Stimulated activated naive CD8-positive, alpha-beta T cell treated with anti-CD3 and anti-CD28 coated beads, Interleukin-15, Interleukin-2, amounts not matched to agents 100 ng/mL and 50 ng/mL, for 24 hours (primary cell): ENCODE measurements at regions not wholly inside any gene's neighbourhood (a gene's known extent, or its start where the extent isn't known, plus 50 kb on each side); places are given as distances from the start of the nearest gene placed in this dataset.

Source experiments
- H3K27ac Mint-ChIP-seq: one replicate; pipeline ENCODE4 v1.8.0; 2021; ENCODE audit warnings: mild to moderate bottlenecking, mixed read lengths
- H3K27me3 Mint-ChIP-seq: one replicate; pipeline ENCODE4 v1.8.0; 2021; ENCODE audit warnings: mixed read lengths
- H3K36me3 Mint-ChIP-seq: one replicate; pipeline ENCODE4 v1.8.0; 2021; ENCODE audit warnings: low read depth, mixed read lengths
- H3K4me1 Mint-ChIP-seq: one replicate; pipeline ENCODE4 v1.8.0; 2021; ENCODE audit warnings: low read depth, mixed read lengths
- H3K4me3 Mint-ChIP-seq: one replicate; pipeline ENCODE4 v1.8.0; 2021; ENCODE audit warnings: mild to moderate bottlenecking, mixed read lengths
- H3K9me3 Mint-ChIP-seq: one replicate; pipeline ENCODE4 v1.8.0; 2021; ENCODE audit warnings: mixed read lengths

- H3K36me3 Mint-ChIP-seq: no peaks in the 10 kb centered on the region
- no peaks in the 10 kb centered on the region for H3K9me3 Mint-ChIP-seq
- peaks cover 7% of the 10 kb centered on the region for H3K27me3 Mint-ChIP-seq
- H3K4me1 Mint-ChIP-seq: no peaks in the 10 kb centered on the region
- no peak overlapping the region for H3K27ac Mint-ChIP-seq
- no peak overlapping the region for H3K4me3 Mint-ChIP-seq
These were observed 633.7 kb downstream of the BRD1 start for GRCh38 chr22:49193901-49194465.

- peaks cover 7% of the 10 kb centered on the region for H3K27me3 Mint-ChIP-seq
- no peaks in the 10 kb centered on the region for H3K9me3 Mint-ChIP-seq
- H3K4me1 Mint-ChIP-seq: no peaks in the 10 kb centered on the region
- no peak overlapping the region for H3K4me3 Mint-ChIP-seq
- no peak overlapping the region for H3K27ac Mint-ChIP-seq
- no peaks in the 10 kb centered on the region for H3K36me3 Mint-ChIP-seq
These were observed 634.3 kb downstream of the BRD1 start for GRCh38 chr22:49193348-49193747.

- H3K27me3 Mint-ChIP-seq: peaks cover 3% of the 10 kb centered on the region
These were observed 634.8 kb downstream of the BRD1 start for GRCh38 chr22:49192857-49193250.

GRCh38 chr22:49192180-49192856, 635.4 kb downstream of the BRD1 start:
- H3K4me3 Mint-ChIP-seq: no peak overlapping the region
- no peaks in the 10 kb centered on the region for H3K27me3 Mint-ChIP-seq
- no peaks in the 10 kb centered on the region for H3K9me3 Mint-ChIP-seq

More at GRCh38 chr22:49192857-49193250, 634.8 kb downstream of the BRD1 start:
- Mint-ChIP-seq H3K4me1 (no peaks in the 10 kb centered on the region), H3K4me3 (no peak overlapping the region), H3K27ac (no peak overlapping the region), H3K36me3 (no peaks in the 10 kb centered on the region), H3K9me3 (no peaks in the 10 kb centered on the region)

GRCh38 chr22:49191506-49191980, 636.1 kb downstream of the BRD1 start:
- Mint-ChIP-seq H3K9me3 (no peaks in the 10 kb centered on the region), H3K4me3 (no peak overlapping the region), H3K27ac (no peak overlapping the region), H3K27me3 (no peaks in the 10 kb centered on the region), H3K36me3 (no peaks in the 10 kb centered on the region), H3K4me1 (no peaks in the 10 kb centered on the region)

More at GRCh38 chr22:49192180-49192856, 635.4 kb downstream of the BRD1 start:
- Mint-ChIP-seq H3K4me1 (no peaks in the 10 kb centered on the region), H3K36me3 (no peaks in the 10 kb centered on the region), H3K27ac (no peak overlapping the region)

- H3K27me3 Mint-ChIP-seq: peaks cover 2% of the 10 kb centered on the region
- peaks cover 2% of the 10 kb centered on the region for H3K9me3 Mint-ChIP-seq
- H3K36me3 Mint-ChIP-seq: no peaks in the 10 kb centered on the region
- no peak overlapping the region for H3K4me3 Mint-ChIP-seq
- no peaks in the 10 kb centered on the region for H3K4me1 Mint-ChIP-seq
- H3K27ac Mint-ChIP-seq: no peak overlapping the region
These were observed 636.7 kb downstream of the BRD1 start for GRCh38 chr22:49190816-49191505.

- Mint-ChIP-seq H3K27me3 (peaks cover 3% of the 10 kb centered on the region), H3K36me3 (no peaks in the 10 kb centered on the region), H3K4me3 (no peak overlapping the region), H3K4me1 (no peaks in the 10 kb centered on the region), H3K9me3 (peaks cover 3% of the 10 kb centered on the region), H3K27ac (no peak overlapping the region)
These were observed 637.8 kb downstream of the BRD1 start for GRCh38 chr22:49189871-49190270.

GRCh38 chr22:49188591-49188990, 639.1 kb downstream of the BRD1 start:
- Mint-ChIP-seq H3K9me3 (peaks cover 3% of the 10 kb centered on the region), H3K27ac (no peak overlapping the region), H3K36me3 (no peaks in the 10 kb centered on the region), H3K27me3 (peaks cover 3% of the 10 kb centered on the region), H3K4me3 (no peak overlapping the region), H3K4me1 (no peaks in the 10 kb centered on the region)

- Mint-ChIP-seq H3K4me3 (no peak overlapping the region), H3K27me3 (peaks cover 3% of the 10 kb centered on the region), H3K36me3 (no peaks in the 10 kb centered on the region), H3K27ac (no peak overlapping the region), H3K4me1 (no peaks in the 10 kb centered on the region), H3K9me3 (peaks cover 3% of the 10 kb centered on the region)
These were observed 639.6 kb downstream of the BRD1 start for GRCh38 chr22:49188091-49188490.

- Mint-ChIP-seq H3K9me3 (peaks cover 3% of the 10 kb centered on the region), H3K27ac (no peak overlapping the region), H3K36me3 (no peaks in the 10 kb centered on the region), H3K4me1 (no peaks in the 10 kb centered on the region), H3K27me3 (peaks cover 3% of the 10 kb centered on the region), H3K4me3 (no peak overlapping the region)
These were observed 640.9 kb downstream of the BRD1 start for GRCh38 chr22:49186762-49187161.

- no peaks in the 10 kb centered on the region for H3K4me1 Mint-ChIP-seq
- no peaks in the 10 kb centered on the region for H3K36me3 Mint-ChIP-seq
- H3K9me3 Mint-ChIP-seq: peaks cover 3% of the 10 kb centered on the region
- no peak overlapping the region for H3K27ac Mint-ChIP-seq
- no peak overlapping the region for H3K4me3 Mint-ChIP-seq
- H3K27me3 Mint-ChIP-seq: peaks cover 3% of the 10 kb centered on the region
These were observed 641.4 kb downstream of the BRD1 start for GRCh38 chr22:49186293-49186692.

GRCh38 chr22:49185312-49185969, 642.2 kb downstream of the BRD1 start:
- H3K27ac Mint-ChIP-seq: no peak overlapping the region

GRCh38 chr22:49184736-49185135, 642.9 kb downstream of the BRD1 start:
- Mint-ChIP-seq H3K4me3 (no peak overlapping the region), H3K27ac (no peak overlapping the region), H3K27me3 (peaks cover 3% of the 10 kb centered on the region), H3K9me3 (peaks cover 3% of the 10 kb centered on the region), H3K4me1 (no peaks in the 10 kb centered on the region), H3K36me3 (no peaks in the 10 kb centered on the region)

More at GRCh38 chr22:49185312-49185969, 642.2 kb downstream of the BRD1 start:
- no peaks in the 10 kb centered on the region for H3K4me1 Mint-ChIP-seq
- peaks cover 3% of the 10 kb centered on the region for H3K9me3 Mint-ChIP-seq
- peaks cover 3% of the 10 kb centered on the region for H3K27me3 Mint-ChIP-seq
- H3K4me3 Mint-ChIP-seq: no peak overlapping the region
- no peaks in the 10 kb centered on the region for H3K36me3 Mint-ChIP-seq

- H3K27me3 Mint-ChIP-seq: peaks cover 3% of the 10 kb centered on the region
- no peak overlapping the region for H3K27ac Mint-ChIP-seq
- no peak overlapping the region for H3K4me3 Mint-ChIP-seq
- no peaks in the 10 kb centered on the region for H3K4me1 Mint-ChIP-seq
- no peaks in the 10 kb centered on the region for H3K36me3 Mint-ChIP-seq
- peaks cover 3% of the 10 kb centered on the region for H3K9me3 Mint-ChIP-seq
These were observed 643.9 kb downstream of the BRD1 start for GRCh38 chr22:49183826-49184216.
